ENCODE measurements at regions not wholly inside any gene's neighbourhood (a gene's known extent, or its start where the extent isn't known, plus 50 kb on each side); places are given as distances from the start of the nearest gene placed in this dataset.

DNA sequence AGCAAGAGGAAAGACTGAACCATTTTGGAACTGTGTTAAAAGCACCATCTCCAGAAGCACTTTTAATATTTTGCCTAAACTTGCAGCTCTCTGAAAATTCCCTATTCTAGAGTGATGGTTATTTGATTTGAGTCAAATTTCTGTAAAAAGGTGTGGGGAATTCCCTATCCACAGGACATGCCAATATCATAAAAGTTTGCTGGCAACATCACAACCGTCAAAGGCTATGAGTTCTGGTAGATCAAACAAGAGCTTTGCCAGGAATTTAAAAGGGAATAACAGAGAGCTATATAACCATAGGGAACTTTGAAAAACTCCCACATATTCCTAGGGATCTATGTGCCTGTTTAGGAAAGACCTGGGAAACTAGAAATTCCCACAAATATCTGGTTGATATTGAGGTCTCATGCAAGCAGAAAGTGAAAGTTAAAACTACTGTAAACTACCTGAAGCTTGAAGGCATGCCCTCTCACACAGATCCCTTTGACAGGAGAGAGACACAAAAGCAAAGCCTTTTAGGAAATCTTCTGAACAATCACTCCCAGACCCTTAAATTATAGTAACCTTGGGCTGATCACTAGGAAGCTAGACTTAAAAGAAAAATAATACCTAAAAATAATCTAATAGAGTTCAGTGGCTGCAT, 549.9 kb downstream of the ANXA1 start:
- no peak overlapping the region for H3K27ac ChIP-seq
- H3K79me2 ChIP-seq (ENCODE audit: low read depth), result no peaks in the 10 kb centered on the region
- H3K9me2 ChIP-seq (ENCODE audit: insufficient read depth), result peaks cover 6% of the 10 kb centered on the region; the same call in 1 of the 2 replicates
- no peaks in the 10 kb centered on the region for H3K27me3 ChIP-seq (ENCODE audit: insufficient read depth, low read depth)
- H3K4me2 ChIP-seq, result peak overlapping the region; percentile 52
- no peak for TF ChIP-seq EZH2 (IDR thresholded peaks at IDR 0.05; ENCODE audit: low read depth)
- TF ChIP-seq, protein P1, sequence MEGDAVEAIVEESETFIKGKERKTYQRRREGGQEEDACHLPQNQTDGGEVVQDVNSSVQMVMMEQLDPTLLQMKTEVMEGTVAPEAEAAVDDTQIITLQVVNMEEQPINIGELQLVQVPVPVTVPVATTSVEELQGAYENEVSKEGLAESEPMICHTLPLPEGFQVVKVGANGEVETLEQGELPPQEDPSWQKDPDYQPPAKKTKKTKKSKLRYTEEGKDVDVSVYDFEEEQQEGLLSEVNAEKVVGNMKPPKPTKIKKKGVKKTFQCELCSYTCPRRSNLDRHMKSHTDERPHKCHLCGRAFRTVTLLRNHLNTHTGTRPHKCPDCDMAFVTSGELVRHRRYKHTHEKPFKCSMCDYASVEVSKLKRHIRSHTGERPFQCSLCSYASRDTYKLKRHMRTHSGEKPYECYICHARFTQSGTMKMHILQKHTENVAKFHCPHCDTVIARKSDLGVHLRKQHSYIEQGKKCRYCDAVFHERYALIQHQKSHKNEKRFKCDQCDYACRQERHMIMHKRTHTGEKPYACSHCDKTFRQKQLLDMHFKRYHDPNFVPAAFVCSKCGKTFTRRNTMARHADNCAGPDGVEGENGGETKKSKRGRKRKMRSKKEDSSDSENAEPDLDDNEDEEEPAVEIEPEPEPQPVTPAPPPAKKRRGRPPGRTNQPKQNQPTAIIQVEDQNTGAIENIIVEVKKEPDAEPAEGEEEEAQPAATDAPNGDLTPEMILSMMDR (conservative IDR thresholded peaks at IDR 0.05), result no peak
- POLR2A ChIA-PET (ENCODE audit: unreplicated experiment), result interaction anchor here (0.6 kb wide), 2 partner anchors 167 to 843 kb away, joined by 4 to 5 read pairs; no protein-coding TSS in a partner anchor
- no peak overlapping the region for H3K4me3 ChIP-seq
- H2AFZ ChIP-seq, result peak overlapping the region; percentile 54; the same call in 1 of the 2 replicates
- H3K4me1 ChIP-seq (replicated peaks; ENCODE audit: insufficient read depth), result no peaks in the 10 kb centered on the region
- intact Hi-C loops (cut with micrococcal nuclease; ENCODE audit: unreplicated experiment), result loop anchor here (10.0 kb wide), 1 partner anchor 113 kb away; no protein-coding TSS in a partner anchor
- no peaks in the 10 kb centered on the region for H3K36me3 ChIP-seq (ENCODE audit: low read depth)
- H3K9me3 ChIP-seq (ENCODE audit: insufficient read depth, low read depth), result no peaks in the 10 kb centered on the region
- H3F3A ChIP-seq (ENCODE audit: insufficient read depth, low read depth), result no peaks in the 10 kb centered on the region
- CTCF ChIA-PET, result no interaction called here
- no peaks in the 10 kb centered on the region for H4K20me1 ChIP-seq (ENCODE audit: insufficient read depth)
- no peak for DNase-seq
- no TSS peak for BruUV-seq (replicated peaks)

DNA sequence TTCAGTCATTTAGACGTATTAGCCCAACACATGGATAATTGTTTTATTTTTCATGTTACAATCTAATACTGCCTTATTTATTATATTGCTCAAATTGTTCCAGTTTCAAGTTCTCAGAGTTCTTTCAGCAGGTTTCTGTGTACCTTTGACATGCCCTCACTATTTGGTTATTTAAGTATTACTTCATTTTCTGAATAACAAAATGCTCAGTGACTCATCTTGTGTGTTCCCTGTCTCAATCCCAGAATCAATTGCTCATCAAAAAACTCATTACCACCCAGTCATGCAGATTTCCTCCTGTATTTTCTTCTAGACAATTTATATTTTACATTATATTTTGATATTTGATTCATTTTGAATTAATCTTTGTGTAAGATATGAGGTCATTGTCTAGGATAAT, 562.6 kb downstream of the ANXA1 start:
- DNase-seq, result peak in 1 of 2 experiments; percentile 37
- no peak overlapping the region for H3K4me3 ChIP-seq
- H3K4me2 ChIP-seq, result no peak overlapping the region
- H3K9me3 ChIP-seq (ENCODE audit: insufficient read depth, low read depth), result no peaks in the 10 kb centered on the region
- no peaks in the 10 kb centered on the region for H3K79me2 ChIP-seq (ENCODE audit: low read depth)
- peaks cover 3% of the 10 kb centered on the region; the same call in 1 of the 2 replicates for H3F3A ChIP-seq (ENCODE audit: insufficient read depth, low read depth)
- H2AFZ ChIP-seq, result no peak overlapping the region
- H3K36me3 ChIP-seq (ENCODE audit: low read depth), result no peaks in the 10 kb centered on the region
- H3K27me3 ChIP-seq (ENCODE audit: insufficient read depth, low read depth), result no peaks in the 10 kb centered on the region
- POLR2A ChIA-PET (ENCODE audit: unreplicated experiment), result no interaction called here
- no peaks in the 10 kb centered on the region; the same call in 1 of the 2 replicates for H3K9me2 ChIP-seq (ENCODE audit: insufficient read depth)
- TF ChIP-seq, protein P1 (conservative IDR thresholded peaks at IDR 0.05), result no peak
- no peak for TF ChIP-seq EZH2 (IDR thresholded peaks at IDR 0.05; ENCODE audit: low read depth)
- peak overlapping the region; percentile 6; the same call in 1 of the 2 replicates for H3K27ac ChIP-seq
- no TSS peak for BruUV-seq (replicated peaks)
- CTCF ChIA-PET, result no interaction called here
- H4K20me1 ChIP-seq (ENCODE audit: insufficient read depth), result no peaks in the 10 kb centered on the region
- H3K4me1 ChIP-seq (replicated peaks; ENCODE audit: insufficient read depth), result 0 out of 2 replicates have a peak, but pooled peaks cover 3% of the 10 kb centered on the region
- intact Hi-C loops (cut with micrococcal nuclease; ENCODE audit: unreplicated experiment), result no loop called here

DNA sequence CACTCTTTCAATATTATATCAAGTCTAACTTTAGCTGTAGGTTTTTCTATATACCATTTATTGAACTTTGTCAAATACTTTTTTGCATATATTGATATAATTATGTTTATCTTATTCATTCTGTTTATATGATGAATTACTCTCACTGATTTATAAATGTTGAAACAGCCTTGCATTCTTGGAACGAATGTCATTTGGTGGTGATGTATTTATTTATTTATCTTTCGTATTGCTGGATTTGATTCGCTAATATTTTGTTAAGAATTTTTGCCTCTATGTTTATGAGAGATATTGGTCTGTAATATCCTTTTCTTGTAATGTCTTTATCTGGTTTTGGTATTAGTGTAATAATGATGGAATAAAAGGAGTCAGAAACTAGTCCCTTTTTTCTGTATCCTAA, 563.9 kb downstream of the ANXA1 start:
- no peaks in the 10 kb centered on the region for H3K36me3 ChIP-seq (ENCODE audit: low read depth)
- H3K79me2 ChIP-seq (ENCODE audit: low read depth), result no peaks in the 10 kb centered on the region
- no peaks in the 10 kb centered on the region for H3K27me3 ChIP-seq (ENCODE audit: insufficient read depth, low read depth)
- H2AFZ ChIP-seq, result no peak overlapping the region
- no peaks in the 10 kb centered on the region; the same call in 1 of the 2 replicates for H3K9me2 ChIP-seq (ENCODE audit: insufficient read depth)
- peaks cover 3% of the 10 kb centered on the region; the same call in 1 of the 2 replicates for H3F3A ChIP-seq (ENCODE audit: insufficient read depth, low read depth)
- BruUV-seq (replicated peaks), result no TSS peak
- H3K4me1 ChIP-seq (replicated peaks; ENCODE audit: insufficient read depth), result 0 out of 2 replicates have a peak, but pooled peaks cover 3% of the 10 kb centered on the region
- no peak overlapping the region for H3K4me3 ChIP-seq
- intact Hi-C loops (cut with micrococcal nuclease; ENCODE audit: unreplicated experiment), result no loop called here
- ChIA-PET CTCF (no interaction called here), POLR2A (ENCODE audit: unreplicated experiment) (no interaction called here)
- H3K9me3 ChIP-seq (ENCODE audit: insufficient read depth, low read depth), result no peaks in the 10 kb centered on the region
- no peak overlapping the region for H3K4me2 ChIP-seq
- H4K20me1 ChIP-seq (ENCODE audit: insufficient read depth), result no peaks in the 10 kb centered on the region
- DNase-seq, result no peak
- TF ChIP-seq EZH2 (IDR thresholded peaks at IDR 0.05; ENCODE audit: low read depth), result no peak
- TF ChIP-seq, protein P1 (conservative IDR thresholded peaks at IDR 0.05), result no peak
- no peak overlapping the region for H3K27ac ChIP-seq

Data from PC-9 (cell line).